ENCODE measurements at regions not wholly inside any gene's neighbourhood (a gene's known extent, or its start where the extent isn't known, plus 50 kb on each side); places are given as distances from the start of the nearest gene placed in this dataset.

- DNase-seq (ENCODE audit: low spot score) = no peak
- BruUV-seq (replicated peaks) = no TSS peak
- H3K4me1 ChIP-seq (ENCODE audit: insufficient read depth, low read length) = no peaks in the 10 kb centered on the region
Measured at GRCh38 chr3:176149567-176149966, 1047.7 kb downstream of the TBL1XR1 start.

GRCh38 chr3:176147251-176147650 is 1050.0 kb downstream of the TBL1XR1 start:
- ATAC-seq (no peak), DNase-seq (ENCODE audit: low spot score) (peak; percentile 2), FAIRE-seq (no peak)
- Histone ChIP-seq H3K4me1 (ENCODE audit: insufficient read depth, low read length) (no peaks in the 10 kb centered on the region), H3K27ac (ENCODE audit: extremely low read length, insufficient read depth, low read length) (no peak overlapping the region), H3K9ac (ENCODE audit: insufficient read depth, low read depth, low read length) (no peak overlapping the region), H3K4me2 (ENCODE audit: low read depth, low read length) (no peak overlapping the region), H3K4me3 (replicated peaks in 1 of 3; ENCODE audit: insufficient read depth in 1 of 3, low read depth in 2 of 3, low read length in 3 of 3) (no peak overlapping the region), H4K20me1 (ENCODE audit: insufficient read depth, low read length) (no peaks in the 10 kb centered on the region), H3K36me3 (replicated peaks in 1 of 2; ENCODE audit: control insufficient read depth in 1 of 2, insufficient read depth in 2 of 2, low read length in 2 of 2) (no peaks in the 10 kb centered on the region), H3K79me2 (ENCODE audit: insufficient read depth, low read length) (no peaks in the 10 kb centered on the region), H3K9me3 (ENCODE audit: low read length) (peaks cover 75% of the 10 kb centered on the region), H3K27me3 (ENCODE audit: control insufficient read depth in 1 of 2, insufficient read depth in 2 of 2, low read length in 2 of 2) (no peaks in the 10 kb centered on the region), H2AFZ (ENCODE audit: low read length) (no peak overlapping the region)
- intact Hi-C loops (cut with micrococcal nuclease; ENCODE audit: unreplicated experiment) (no loop called here), in situ Hi-C loops (cut with HindIII; ENCODE audit: extremely low pct_ligation_motif_present, low pct_unique_long_range_greater_than_20kb) (no loop called here)
- no peak for TF ChIP-seq SOX13 (IDR thresholded peaks at IDR 0.05)
- peak in 1 of 2 experiments; percentile 98; a peak in 2 of 4 replicates for TF ChIP-seq SOX13 (CRISPR knock-in tag; conservative IDR thresholded peaks at IDR 0.05 in 1 of 2, IDR thresholded peaks at IDR 0.05 in 1 of 2)
- TF ChIP-seq SOX6 (IDR thresholded peaks at IDR 0.05) = no peak
- peak; percentile 88 for TF ChIP-seq SOX6 (CRISPR knock-in tag; IDR thresholded peaks at IDR 0.05)
- TF ChIP-seq ZNF33B (CRISPR knock-in tag; IDR thresholded peaks at IDR 0.05) = no peak
- peak; percentile 91; the same call in 1 of the 2 replicates for TF ChIP-seq SOX5 (CRISPR knock-in tag; IDR thresholded peaks at IDR 0.05; ENCODE audit: borderline replicate concordance)
- TF ChIP-seq ZNF691 (CRISPR knock-in tag; IDR thresholded peaks at IDR 0.05; ENCODE audit: borderline replicate concordance, low read depth) = no peak
- 0 out of 2 replicates have a peak, but pooled peaks have one; percentile 11 for TF ChIP-seq TFAP4 (IDR thresholded peaks at IDR 0.05; ENCODE audit: borderline replicate concordance, low read depth)
- BruUV-seq (replicated peaks) = no TSS peak
- ChIA-PET CTCF (ENCODE audit: low intra/inter-chr PET ratio, low total read pairs) (no interaction called here), POLR2A (no interaction called here)
- WGBS (ENCODE audit: low lambda C conversion rate) = 0% methylated on average over 1 of the region's 1 CpG

More at GRCh38 chr3:176149567-176149966, 1047.7 kb downstream of the TBL1XR1 start:
- Histone ChIP-seq H3K27me3 (ENCODE audit: control insufficient read depth in 1 of 2, insufficient read depth in 2 of 2, low read length in 2 of 2) (no peaks in the 10 kb centered on the region), H3K36me3 (replicated peaks in 1 of 2; ENCODE audit: control insufficient read depth in 1 of 2, insufficient read depth in 2 of 2, low read length in 2 of 2) (no peaks in the 10 kb centered on the region), H3K4me2 (ENCODE audit: low read depth, low read length) (no peak overlapping the region), H3K4me3 (replicated peaks in 1 of 3; ENCODE audit: insufficient read depth in 1 of 3, low read depth in 2 of 3, low read length in 3 of 3) (no peak overlapping the region), H3K9me3 (ENCODE audit: low read length) (peaks cover 67% of the 10 kb centered on the region), H3K27ac (ENCODE audit: extremely low read length, insufficient read depth, low read length) (no peak overlapping the region), H4K20me1 (ENCODE audit: insufficient read depth, low read length) (no peaks in the 10 kb centered on the region), H3K9ac (ENCODE audit: insufficient read depth, low read depth, low read length) (no peak overlapping the region), H3K79me2 (ENCODE audit: insufficient read depth, low read length) (no peaks in the 10 kb centered on the region), H2AFZ (ENCODE audit: low read length) (no peak overlapping the region)
- TF ChIP-seq MAFF (IDR thresholded peaks at IDR 0.05; ENCODE audit: low read depth, low read length) (peak; percentile 70), MAFK (conservative IDR thresholded peaks at IDR 0.05 in 1 of 2, IDR thresholded peaks at IDR 0.05 in 1 of 2; ENCODE audit: low read length in 2 of 2) (peak; percentile 63 to 78), ZNF670 (CRISPR knock-in tag; IDR thresholded peaks at IDR 0.05; ENCODE audit: borderline replicate concordance) (no peak)
- FAIRE-seq = no peak
- in situ Hi-C loops (cut with HindIII; ENCODE audit: extremely low pct_ligation_motif_present, low pct_unique_long_range_greater_than_20kb) (no loop called here), intact Hi-C loops (cut with micrococcal nuclease; ENCODE audit: unreplicated experiment) (no loop called here)
- ATAC-seq = no peak
- POLR2A ChIA-PET = no interaction called here
- CTCF ChIA-PET (ENCODE audit: low intra/inter-chr PET ratio, low total read pairs) = no interaction called here
